Activated CD4-positive, CD25-positive, alpha-beta regulatory T cell treated with anti-CD3 and anti-CD28 coated beads, Interleukin-2, amount 50 U/mL, for 72 hours (primary cell): ENCODE measurements at regions not wholly inside any gene's neighbourhood (a gene's known extent, or its start where the extent isn't known, plus 50 kb on each side); places are given as distances from the start of the nearest gene placed in this dataset.
"Not testable (repeated sequence)": the region's sequence is repeated elsewhere in the genome, so short reads cannot be mapped to it uniquely, and the experiment has no call there.

ENCODE experiments used
- DNase-seq: peaks from one replicate; pipeline ENCODE4 v3.0.0; 2021

- no peak for DNase-seq
Measured at GRCh38 chr3:194054016-194054415, 81.9 kb upstream of the HES1 start.

GRCh38 chr3:194054540-194054939, 81.4 kb upstream of the HES1 start:
- no peak for DNase-seq

GRCh38 chr3:194054961-194055360, 81.0 kb upstream of the HES1 start:
- DNase-seq = no peak

- not testable (repeated sequence) for DNase-seq
Measured at GRCh38 chr3:194056323-194056722, 79.6 kb upstream of the HES1 start.

- no peak for DNase-seq
Measured at GRCh38 chr3:194056731-194057415, 79.1 kb upstream of the HES1 start.

- DNase-seq = no peak
Measured at GRCh38 chr3:194057570-194058188, 78.3 kb upstream of the HES1 start.

- peak; percentile 54 for DNase-seq
Measured at GRCh38 chr3:194058189-194058571, 77.8 kb upstream of the HES1 start.

- no peak for DNase-seq
Measured at GRCh38 chr3:194058753-194059152, 77.2 kb upstream of the HES1 start.

- DNase-seq = no peak
Measured at GRCh38 chr3:194061421-194062030, 74.4 kb upstream of the HES1 start.

GRCh38 chr3:194062830-194063229, 73.1 kb upstream of the HES1 start:
- DNase-seq = no peak

- no peak for DNase-seq
Measured at GRCh38 chr3:194064380-194065332, 71.3 kb upstream of the HES1 start.

- not testable (repeated sequence) for DNase-seq
Measured at GRCh38 chr3:194067327-194067726, 68.6 kb upstream of the HES1 start.

GRCh38 chr3:194067949-194068362, 68.0 kb upstream of the HES1 start:
- no peak for DNase-seq

GRCh38 chr3:194069421-194070219, 66.3 kb upstream of the HES1 start:
- no peak for DNase-seq

GRCh38 chr3:194070220-194070633, 65.7 kb upstream of the HES1 start:
- no peak for DNase-seq

GRCh38 chr3:194070634-194071409, 65.1 kb upstream of the HES1 start:
- peak; percentile 82 for DNase-seq

- DNase-seq = no peak
Measured at GRCh38 chr3:194072097-194072428, 63.9 kb upstream of the HES1 start.

- no peak for DNase-seq
Measured at GRCh38 chr3:194072691-194073279, 63.2 kb upstream of the HES1 start.

- no peak for DNase-seq
Measured at GRCh38 chr3:194073926-194074325, 62.0 kb upstream of the HES1 start.

GRCh38 chr3:194075088-194075615, 60.8 kb upstream of the HES1 start:
- no peak for DNase-seq
